ENCODE measurements at regions not wholly inside any gene's neighbourhood (a gene's known extent, or its start where the extent isn't known, plus 50 kb on each side); places are given as distances from the start of the nearest gene placed in this dataset.

DNA sequence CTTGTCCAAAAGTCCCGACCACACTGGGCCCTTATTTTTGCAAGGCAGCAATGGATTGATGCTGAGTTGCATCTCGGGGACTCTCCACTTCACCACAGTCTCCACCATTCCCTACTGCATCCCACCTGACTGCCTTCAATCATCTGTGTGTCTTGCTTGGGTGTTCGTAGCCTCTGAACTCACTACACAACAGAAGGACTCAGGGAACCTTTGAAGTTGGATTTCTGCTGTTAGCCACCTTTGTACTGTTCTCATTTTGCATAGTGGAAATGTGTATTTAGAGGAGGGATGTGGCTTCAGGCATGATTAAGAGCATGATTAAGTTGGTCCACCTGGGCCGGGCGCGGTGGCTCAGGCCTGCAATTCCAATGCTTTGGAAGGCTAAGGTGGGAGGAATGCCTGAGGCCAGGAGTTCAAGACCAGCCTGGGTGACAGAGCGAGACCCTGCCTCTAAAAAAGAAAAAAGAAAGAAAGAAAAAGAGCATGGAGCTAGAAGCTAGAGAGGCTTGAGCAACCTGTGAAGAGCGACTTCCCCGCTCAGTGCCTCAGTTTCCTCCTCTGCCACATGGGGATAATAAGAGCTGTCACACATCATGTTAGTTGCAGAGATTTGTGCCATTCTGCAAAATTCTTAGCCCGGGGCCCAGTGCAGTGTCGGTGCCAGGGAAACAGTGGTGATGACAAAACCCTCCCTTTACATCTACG is 121.3 kb upstream of the PTPN1 start:
- Mint-ChIP-seq H3K9me3 (no peaks in the 10 kb centered on the region), H3K27me3 (peaks cover 23% of the 10 kb centered on the region), H3K27ac (no peak overlapping the region), H3K4me1 (peaks cover 69% of the 10 kb centered on the region), H3K4me3 (no peak overlapping the region)
- no peak for ATAC-seq
- no peak for DNase-seq

- Mint-ChIP-seq H3K27me3 (peaks cover 23% of the 10 kb centered on the region), H3K9me3 (no peaks in the 10 kb centered on the region), H3K27ac (no peak overlapping the region), H3K4me3 (no peak overlapping the region), H3K4me1 (peaks cover 64% of the 10 kb centered on the region)
- DNase-seq (no peak), ATAC-seq (no peak)
Measured at GRCh38 chr20:50389438-50389807, 120.8 kb upstream of the PTPN1 start.

DNA sequence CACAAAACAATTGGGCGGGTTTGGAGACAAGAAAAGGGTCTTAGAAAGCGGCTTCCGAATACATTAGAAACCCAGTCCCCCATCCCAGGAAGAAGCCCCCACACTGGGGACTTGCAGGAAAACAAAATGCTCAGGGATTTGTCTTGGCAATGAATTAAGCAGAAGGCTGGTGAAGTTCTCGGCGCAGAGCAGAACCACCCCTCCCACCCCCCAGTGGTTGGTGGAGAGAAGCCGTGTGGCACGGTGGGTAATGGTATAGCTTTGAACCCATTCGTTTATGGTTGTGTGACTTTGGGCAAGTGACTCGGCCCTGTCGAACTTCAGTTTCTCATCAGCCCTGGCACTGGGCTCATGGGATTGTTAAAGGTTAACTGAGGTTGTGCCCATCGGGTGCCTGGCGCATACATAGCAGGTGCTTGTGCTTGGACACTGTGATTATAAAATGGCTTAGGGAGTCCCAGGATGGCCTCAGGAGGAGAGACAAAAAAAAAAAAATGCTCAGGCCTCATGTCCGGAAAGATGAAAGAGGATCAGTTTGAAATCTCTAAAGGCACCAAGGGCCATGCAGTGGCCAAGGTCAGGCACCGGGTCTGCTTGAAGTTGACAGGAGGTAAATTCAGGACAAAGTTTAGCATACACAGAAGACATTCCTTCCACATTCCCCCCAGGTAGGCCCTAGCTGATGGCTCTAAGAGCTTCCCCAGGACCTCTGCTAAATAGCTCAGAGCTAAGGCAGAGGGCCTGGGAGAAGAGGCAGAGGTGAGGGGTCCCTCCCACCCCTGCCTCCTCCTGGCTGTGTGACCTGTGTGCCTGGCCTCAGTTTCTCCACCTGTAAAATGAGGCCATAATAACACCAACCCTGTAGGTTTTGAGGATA is 120.1 kb upstream of the PTPN1 start:
- DNase-seq (no peak), ATAC-seq (no peak)
- H3K4me1 Mint-ChIP-seq = peaks cover 58% of the 10 kb centered on the region
- H3K4me3 Mint-ChIP-seq = no peak overlapping the region
- H3K27me3 Mint-ChIP-seq = peaks cover 23% of the 10 kb centered on the region
- peak overlapping the region in 1 of 2 donors; percentile 27 for H3K27ac Mint-ChIP-seq
- H3K9me3 Mint-ChIP-seq = no peaks in the 10 kb centered on the region

GRCh38 chr20:50390685-50391443 is 119.3 kb upstream of the PTPN1 start:
- no peak overlapping the region for H3K27ac Mint-ChIP-seq
- ATAC-seq (no peak), DNase-seq (no peak)
- peaks cover 50% of the 10 kb centered on the region for H3K4me1 Mint-ChIP-seq
- no peaks in the 10 kb centered on the region for H3K9me3 Mint-ChIP-seq
- no peak overlapping the region for H3K4me3 Mint-ChIP-seq
- peaks cover 23% of the 10 kb centered on the region for H3K27me3 Mint-ChIP-seq

DNA sequence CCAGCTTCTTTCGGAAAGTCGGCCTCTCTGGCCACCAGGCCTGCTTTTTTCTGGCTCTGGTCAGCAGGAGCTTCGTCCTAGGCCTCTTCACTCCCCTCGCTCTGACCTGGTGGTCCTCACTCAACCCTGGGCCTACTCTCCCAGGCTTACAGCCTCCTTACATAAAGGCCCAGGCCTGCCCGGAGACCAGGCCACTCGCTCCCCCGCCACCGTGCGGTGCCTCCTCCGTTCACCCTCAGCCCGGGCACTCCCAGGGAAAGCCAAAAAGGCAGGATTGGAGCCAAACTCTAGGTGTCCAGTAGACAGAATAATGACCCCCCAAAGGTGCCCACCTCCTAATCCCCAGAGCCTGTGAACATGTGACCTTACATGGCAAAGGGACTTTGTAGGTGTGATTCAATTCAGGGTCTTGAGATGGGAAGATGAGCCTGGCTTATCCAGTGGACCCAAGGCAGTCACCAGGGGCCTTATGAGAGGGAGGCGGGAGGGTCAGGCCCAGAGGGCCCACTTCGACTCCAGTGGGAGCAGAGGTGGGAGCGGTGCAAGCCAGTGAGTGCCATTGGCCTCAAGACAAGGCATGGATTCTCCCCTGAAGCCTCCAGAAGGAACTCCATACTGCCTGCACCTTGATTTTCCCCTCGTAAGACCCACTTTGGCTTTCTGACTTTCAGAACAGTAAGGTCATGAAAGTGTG is 118.6 kb upstream of the PTPN1 start:
- Mint-ChIP-seq H3K27me3 (peaks cover 23% of the 10 kb centered on the region), H3K9me3 (no peaks in the 10 kb centered on the region), H3K4me1 (peaks cover 43% of the 10 kb centered on the region), H3K4me3 (no peak overlapping the region), H3K27ac (peak overlapping the region in 1 of 2 donors; percentile 49)
- DNase-seq = no peak
- ATAC-seq = no peak

GRCh38 chr20:50392138-50392866 is 117.9 kb upstream of the PTPN1 start:
- ATAC-seq (peak; percentile 90), DNase-seq (peak in 1 of 2 donors; percentile 56)
- H3K27me3 Mint-ChIP-seq = peaks cover 20% of the 10 kb centered on the region
- peaks cover 36% of the 10 kb centered on the region for H3K4me1 Mint-ChIP-seq
- H3K9me3 Mint-ChIP-seq = no peaks in the 10 kb centered on the region
- peak overlapping the region; percentile 40 to 49 for H3K27ac Mint-ChIP-seq
- no peak overlapping the region for H3K4me3 Mint-ChIP-seq

DNA sequence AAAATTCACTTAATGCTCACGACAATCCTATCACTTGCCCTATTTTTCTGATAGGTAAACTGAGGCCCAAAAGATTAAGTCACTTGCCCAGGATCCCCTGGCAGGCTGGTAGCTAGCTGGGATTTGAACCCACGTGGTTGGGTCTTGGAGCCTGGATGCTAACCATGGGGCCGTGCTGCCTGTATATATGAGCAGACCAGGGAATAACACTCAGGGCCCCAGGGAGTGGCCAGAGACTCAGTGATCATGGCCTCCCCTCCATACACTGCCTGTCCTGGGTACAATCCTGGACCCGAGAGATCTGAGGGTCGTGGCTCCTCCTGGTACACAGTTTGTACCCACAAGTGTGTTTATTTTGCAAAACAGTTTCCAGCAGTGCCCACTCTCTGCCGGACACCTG is 116.9 kb upstream of the PTPN1 start:
- H3K4me1 Mint-ChIP-seq = peaks cover 26% of the 10 kb centered on the region
- DNase-seq = no peak
- ATAC-seq = no peak
- no peak overlapping the region for H3K4me3 Mint-ChIP-seq
- no peak overlapping the region for H3K27ac Mint-ChIP-seq
- H3K9me3 Mint-ChIP-seq = no peaks in the 10 kb centered on the region
- H3K27me3 Mint-ChIP-seq = peaks cover 10% of the 10 kb centered on the region

DNA sequence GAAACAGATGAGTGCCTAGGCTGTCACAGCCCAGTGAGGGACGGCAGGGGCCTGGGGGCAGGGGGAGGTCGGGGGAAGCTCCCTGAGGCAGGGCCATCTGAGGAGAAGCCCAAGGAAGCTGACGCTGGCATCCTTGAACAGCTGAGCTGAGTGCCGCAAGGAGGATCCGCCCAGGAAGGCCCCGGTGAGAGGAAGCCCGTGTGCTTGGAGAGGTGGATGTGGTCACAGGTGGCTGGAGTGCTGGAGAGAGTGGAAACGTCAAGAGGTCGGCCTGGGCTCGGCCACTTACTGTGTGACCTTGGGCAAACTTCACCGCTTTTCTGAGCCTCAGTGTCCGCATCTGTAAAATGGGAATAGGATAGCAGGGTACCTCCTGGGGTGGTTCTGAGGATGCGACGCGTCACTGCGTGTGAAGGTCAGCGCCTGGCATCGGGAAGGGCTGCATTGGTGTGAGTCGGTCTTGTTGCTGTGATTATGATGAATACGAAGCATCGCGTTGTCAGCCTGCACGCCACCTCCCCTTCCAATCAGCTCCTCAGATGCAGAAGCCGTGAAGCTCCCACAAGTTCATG is 116.1 kb upstream of the PTPN1 start:
- DNase-seq (no peak), ATAC-seq (no peak)
- H3K4me3 Mint-ChIP-seq = no peak overlapping the region
- peaks cover 18% of the 10 kb centered on the region for H3K4me1 Mint-ChIP-seq
- H3K9me3 Mint-ChIP-seq = no peaks in the 10 kb centered on the region
- peaks cover 2% of the 10 kb centered on the region for H3K27me3 Mint-ChIP-seq
- no peak overlapping the region for H3K27ac Mint-ChIP-seq

- H3K27ac Mint-ChIP-seq = no peak overlapping the region
- DNase-seq (no peak), ATAC-seq (no peak)
- H3K27me3 Mint-ChIP-seq = no peaks in the 10 kb centered on the region
- H3K4me3 Mint-ChIP-seq = no peak overlapping the region
- peaks cover 17% of the 10 kb centered on the region for H3K4me1 Mint-ChIP-seq
- no peaks in the 10 kb centered on the region for H3K9me3 Mint-ChIP-seq
Measured at GRCh38 chr20:50394569-50394968, 115.6 kb upstream of the PTPN1 start.

GRCh38 chr20:50395251-50395729 is 114.9 kb upstream of the PTPN1 start:
- Mint-ChIP-seq H3K27ac (no peak overlapping the region), H3K4me3 (no peak overlapping the region), H3K4me1 (peaks cover 22% of the 10 kb centered on the region), H3K9me3 (no peaks in the 10 kb centered on the region), H3K27me3 (no peaks in the 10 kb centered on the region)
- ATAC-seq (no peak), DNase-seq (no peak)

- Mint-ChIP-seq H3K9me3 (no peaks in the 10 kb centered on the region), H3K4me3 (no peak overlapping the region), H3K27me3 (no peaks in the 10 kb centered on the region), H3K4me1 (peaks cover 21% of the 10 kb centered on the region), H3K27ac (no peak overlapping the region)
- ATAC-seq = no peak
- DNase-seq = no peak
Measured at GRCh38 chr20:50395914-50396488, 114.2 kb upstream of the PTPN1 start.

DNA sequence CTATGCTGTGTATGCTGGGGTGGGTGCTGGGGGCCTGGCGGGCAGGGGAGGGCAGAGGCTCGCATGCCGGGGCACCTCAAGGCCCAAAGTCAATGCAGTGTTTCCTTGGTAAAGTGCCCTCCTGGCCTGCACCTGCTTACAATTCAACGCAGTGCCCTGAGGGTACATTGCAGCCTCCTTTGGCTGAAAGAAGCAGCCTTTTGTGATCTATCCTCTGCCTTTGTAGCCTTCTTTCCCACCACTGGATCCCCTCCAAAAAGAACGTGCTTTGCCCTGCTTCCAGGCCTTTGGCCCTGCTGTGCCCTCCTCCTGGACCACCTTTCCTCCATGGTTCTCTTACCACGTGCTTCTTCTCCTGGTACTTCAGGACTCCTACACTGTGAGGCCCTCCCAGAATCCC is 113.6 kb upstream of the PTPN1 start:
- Mint-ChIP-seq H3K9me3 (no peaks in the 10 kb centered on the region), H3K27me3 (no peaks in the 10 kb centered on the region), H3K4me1 (peaks cover 14% of the 10 kb centered on the region), H3K4me3 (no peak overlapping the region), H3K27ac (no peak overlapping the region)
- DNase-seq (no peak), ATAC-seq (no peak)

- ATAC-seq (no peak), DNase-seq (no peak)
- H3K4me1 Mint-ChIP-seq = peaks cover 10% of the 10 kb centered on the region
- no peaks in the 10 kb centered on the region for H3K9me3 Mint-ChIP-seq
- H3K27me3 Mint-ChIP-seq = no peaks in the 10 kb centered on the region
- H3K4me3 Mint-ChIP-seq = no peak overlapping the region
- H3K27ac Mint-ChIP-seq = no peak overlapping the region
Measured at GRCh38 chr20:50397058-50397457, 113.1 kb upstream of the PTPN1 start.

GRCh38 chr20:50398064-50398463 is 112.1 kb upstream of the PTPN1 start:
- Mint-ChIP-seq H3K4me3 (no peak overlapping the region), H3K27ac (no peak overlapping the region), H3K4me1 (peaks cover 5% of the 10 kb centered on the region), H3K9me3 (no peaks in the 10 kb centered on the region), H3K27me3 (no peaks in the 10 kb centered on the region)
- ATAC-seq (no peak), DNase-seq (no peak)

All from stimulated activated naive CD8-positive, alpha-beta T cell treated with anti-CD3 and anti-CD28 coated beads, Interleukin-15, amount 100 ng/mL, for 72 hours (primary cell).